ENCODE measurements at regions not wholly inside any gene's neighbourhood (a gene's known extent, or its start where the extent isn't known, plus 50 kb on each side); places are given as distances from the start of the nearest gene placed in this dataset.

- TF ChIP-seq CTCF (IDR thresholded peaks at IDR 0.05), result no peak
- TF ChIP-seq POLR2A (IDR thresholded peaks at IDR 0.05), result no peak
- no peak for TF ChIP-seq EP300 (IDR thresholded peaks at IDR 0.05)
Measured at GRCh38 chr12:59230334-59230733, 310.0 kb upstream of the LRIG3 start.

All from ovary (tissue), 3 donors.